ENCODE measurements at regions not wholly inside any gene's neighbourhood (a gene's known extent, or its start where the extent isn't known, plus 50 kb on each side); places are given as distances from the start of the nearest gene placed in this dataset.

- TF ChIP-seq EZH2 (IDR thresholded peaks at IDR 0.05) (no peak), POLR2AphosphoS5 (IDR thresholded peaks at IDR 0.05; ENCODE audit: borderline replicate concordance, low read depth, low read length) (no peak), FOXP2 (optimal IDR thresholded peaks at IDR 0.05; ENCODE audit: control extremely low read depth, extremely low read length, insufficient read depth) (no peak)
Measured at GRCh38 chr9:106172265-106172664, 477.9 kb downstream of the TMEM38B start.

Measured in SK-N-MC (cell line).